C4-2B (cell line): ENCODE measurements at regions not wholly inside any gene's neighbourhood (a gene's known extent, or its start where the extent isn't known, plus 50 kb on each side); places are given as distances from the start of the nearest gene placed in this dataset.

Source experiments
- CTCF ChIP-seq: fragments of 450-650 bp; conservative IDR thresholded peaks from 2 replicates; pipeline ENCODE4 v1.5.1; 2017; ENCODE audit warnings: mild to moderate bottlenecking
- ZFX ChIP-seq: fragments of 450-650 bp; IDR thresholded peaks from 2 replicates; pipeline ENCODE4 v1.6.1; 2017

- TF ChIP-seq CTCF: no peak
- TF ChIP-seq ZFX: no peak
Measured at GRCh38 chr4:33133723-33134122, 2413.6 kb downstream of the PCDH7 start.
